ACHN (cell line): ENCODE measurements at regions not wholly inside any gene's neighbourhood (a gene's known extent, or its start where the extent isn't known, plus 50 kb on each side); places are given as distances from the start of the nearest gene placed in this dataset.

Experiments
- DNase-seq: peaks from one replicate; pipeline ENCODE4 v3.0.0-alpha.2; 2015
- in situ Hi-C: cut with HindIII; loops from 2 replicates; pipeline ENCODE4 v1.10.0; 2017; ENCODE audit warnings: low sequenced_read_pairs, low pct_ligation_motif_present, low pct_unique_long_range_greater_than_20kb

GRCh38 chr13:109650861-109651260 is 135.5 kb downstream of the IRS2 start:
- DNase-seq: no peak
- in situ Hi-C loops: no loop called here

DNA sequence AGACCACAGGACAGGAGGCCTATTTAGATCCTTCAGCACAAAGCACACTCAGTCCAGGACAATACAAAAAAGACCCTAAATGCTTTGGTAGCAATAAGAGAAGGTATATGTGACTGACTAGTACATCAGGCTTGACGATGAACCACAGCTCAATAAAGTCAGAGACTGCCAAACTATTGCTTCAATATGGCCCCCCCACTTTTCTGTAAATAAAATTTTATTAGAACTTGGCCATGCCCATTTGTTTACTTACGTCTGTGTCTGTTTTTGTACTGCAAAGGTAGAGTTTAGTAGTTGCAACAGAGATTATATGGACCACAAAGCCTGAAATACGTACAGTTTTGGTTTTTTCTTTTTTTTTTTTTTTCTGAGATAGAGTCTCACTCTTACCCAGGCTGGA is 136.7 kb downstream of the IRS2 start:
- in situ Hi-C loops: no loop called here

DNA sequence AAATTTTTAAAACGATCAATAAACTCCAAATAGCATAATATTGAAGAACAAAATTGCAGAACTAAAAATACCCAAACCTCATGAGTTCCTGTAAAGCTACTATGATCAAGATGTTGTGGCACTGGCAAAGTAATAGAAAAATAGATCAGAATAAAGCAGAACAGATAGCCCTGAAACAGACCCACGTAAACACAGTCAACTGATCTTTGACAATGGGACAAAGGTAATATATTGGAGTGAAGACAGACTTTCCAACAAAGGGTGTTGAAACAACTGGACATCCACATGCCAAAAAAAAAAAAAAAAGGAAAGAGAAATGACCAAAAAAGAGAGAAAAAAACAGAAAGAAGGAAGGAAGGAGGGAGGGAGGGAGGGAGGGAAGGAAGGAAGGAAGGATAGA is 138.7 kb downstream of the IRS2 start:
- in situ Hi-C loops: no loop called here
- no peak for DNase-seq

More for the DNA sequence above, 136.7 kb downstream of the IRS2 start:
- DNase-seq: no peak

DNA sequence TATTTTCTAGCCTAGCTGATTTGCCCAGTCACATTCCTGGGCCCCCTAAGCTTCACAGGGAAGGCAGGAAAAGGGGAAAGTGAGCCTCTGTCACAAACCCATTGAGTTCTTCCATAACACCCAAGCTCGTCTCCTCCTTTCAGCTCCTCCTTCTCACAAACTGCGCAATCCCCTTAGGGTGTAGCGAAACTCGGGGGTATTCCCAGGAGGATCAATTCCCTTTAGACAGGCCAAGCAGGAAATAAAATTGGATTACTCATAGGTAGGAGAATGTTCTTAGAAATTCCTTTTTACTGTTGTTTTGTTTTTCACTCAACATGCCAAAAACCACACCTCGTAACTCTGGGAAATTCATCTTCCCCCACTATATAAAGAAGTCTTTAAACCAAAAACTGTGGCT is 139.3 kb downstream of the IRS2 start:
- DNase-seq: no peak

GRCh38 chr13:109646423-109646822 is 140.0 kb downstream of the IRS2 start:
- no peak for DNase-seq
- in situ Hi-C loops: no loop called here

More for the DNA sequence above, 139.3 kb downstream of the IRS2 start:
- in situ Hi-C loops: no loop called here

DNA sequence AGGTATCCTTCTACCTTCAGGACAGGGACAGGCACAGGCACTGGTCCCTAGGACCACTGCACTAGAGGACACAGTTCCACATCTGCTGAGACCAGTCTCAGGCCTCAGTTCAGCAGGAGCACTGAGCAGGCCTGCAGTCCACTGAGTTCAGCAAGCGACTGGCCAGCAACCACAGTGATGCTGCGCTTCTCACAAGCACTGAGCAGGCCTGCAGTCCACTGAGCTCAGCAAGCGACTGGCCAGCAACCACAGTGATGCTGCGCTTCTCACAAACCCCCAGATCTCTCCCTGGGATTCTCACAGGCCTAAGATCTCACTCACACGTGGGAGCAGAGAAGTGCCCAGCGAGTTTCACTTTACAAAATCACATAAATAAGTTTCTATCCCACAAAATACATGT is 140.6 kb downstream of the IRS2 start:
- no peak for DNase-seq
- in situ Hi-C loops: no loop called here

GRCh38 chr13:109644956-109645355 is 141.4 kb downstream of the IRS2 start:
- no peak for DNase-seq
- in situ Hi-C loops: no loop called here

DNA sequence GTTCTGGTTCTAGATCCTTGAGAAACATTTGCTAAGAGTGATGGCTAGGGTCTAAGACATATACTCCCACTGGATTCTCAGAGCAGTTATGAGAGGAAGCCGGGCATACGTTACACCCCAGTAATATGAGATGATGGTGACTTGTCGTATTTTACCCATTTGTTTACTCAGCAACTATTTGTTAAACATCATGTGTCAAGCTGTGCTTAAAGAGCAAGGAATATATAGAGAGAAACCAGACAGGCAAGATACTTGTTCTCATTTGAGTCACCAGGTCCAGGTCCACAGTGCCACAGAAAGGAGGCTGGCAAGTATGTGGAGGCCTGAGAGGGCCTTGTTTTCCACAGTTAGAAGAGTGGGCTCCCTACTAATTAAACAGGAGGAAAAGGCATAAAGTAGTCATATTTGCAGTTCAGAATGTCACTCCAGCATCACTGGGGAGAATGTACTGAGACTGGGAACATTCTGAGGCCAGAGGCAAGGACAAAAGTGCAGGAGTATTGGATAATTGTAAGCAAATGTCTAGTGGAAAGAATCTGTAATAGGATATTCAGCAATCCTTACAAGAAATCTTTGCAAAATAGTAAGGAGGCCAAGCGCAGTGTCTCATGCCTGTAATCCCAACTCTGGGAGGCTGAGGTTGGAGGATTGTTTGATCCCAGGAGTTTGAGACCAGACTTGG is 142.2 kb downstream of the IRS2 start:
- no peak for DNase-seq
- in situ Hi-C loops: no loop called here

DNA sequence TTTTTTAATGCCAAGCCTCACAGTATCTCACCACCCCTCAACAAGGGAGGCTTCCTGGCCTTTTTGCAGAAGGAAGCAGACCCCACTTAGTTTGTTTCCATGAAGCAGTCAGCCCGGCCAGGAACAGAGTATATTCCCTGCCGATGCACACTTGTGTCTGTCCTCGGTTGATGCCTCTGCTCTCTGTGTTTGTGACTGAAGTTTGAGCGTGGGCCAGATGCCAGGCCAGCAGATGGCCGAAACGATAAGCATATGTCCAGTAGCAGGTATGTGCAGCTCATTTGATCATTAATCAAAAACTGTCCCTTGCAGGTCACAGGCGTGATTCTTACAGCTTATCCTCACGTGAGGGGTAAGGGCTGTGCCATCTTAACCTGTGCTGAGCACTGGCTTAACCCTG is 144.0 kb downstream of the IRS2 start:
- in situ Hi-C loops: no loop called here
- no peak for DNase-seq

DNA sequence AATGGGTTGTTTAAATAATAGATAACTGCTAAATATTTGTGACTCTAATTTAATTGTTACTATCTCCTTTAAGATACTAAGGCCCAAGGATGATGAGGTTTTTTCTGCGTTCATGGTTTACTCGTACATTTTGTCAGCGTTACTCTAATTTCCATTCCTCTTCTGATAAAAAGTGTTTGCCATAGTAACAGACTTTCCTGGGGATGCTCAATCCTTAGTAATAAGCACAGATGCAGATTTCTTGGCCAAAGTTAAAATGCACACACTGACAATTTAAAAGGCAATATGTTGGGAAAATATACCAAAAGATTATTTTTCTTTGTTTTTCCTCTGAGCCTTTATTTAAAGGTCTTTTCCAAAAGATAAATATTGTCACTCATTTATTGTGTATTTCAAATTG is 149.6 kb downstream of the IRS2 start:
- no peak for DNase-seq
- in situ Hi-C loops: no loop called here

- DNase-seq: no peak
- in situ Hi-C loops: no loop called here
Measured at GRCh38 chr13:109631069-109631468, 155.3 kb downstream of the IRS2 start.

DNA sequence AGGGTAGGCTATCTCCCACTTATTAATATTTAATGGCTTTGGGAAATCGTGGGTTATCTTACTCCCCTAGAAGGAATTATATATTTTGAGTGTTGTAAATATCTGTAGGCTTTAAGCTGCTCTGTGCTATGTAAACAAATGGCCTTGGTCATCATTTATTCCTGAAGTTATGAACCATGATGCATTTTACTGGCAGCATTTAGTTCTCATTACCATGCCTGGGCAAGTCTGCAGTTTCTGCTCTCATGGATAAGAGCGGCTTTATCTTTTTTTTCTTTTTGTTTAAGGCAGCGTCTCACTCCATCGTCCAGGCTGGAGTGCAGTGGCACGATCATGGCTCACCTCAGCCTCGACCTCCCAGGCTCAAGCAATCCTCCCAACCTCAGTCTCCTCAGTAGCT is 156.1 kb downstream of the IRS2 start:
- DNase-seq: no peak

GRCh38 chr13:109629737-109630136 is 156.6 kb downstream of the IRS2 start:
- no peak for DNase-seq
- in situ Hi-C loops: no loop called here

More for the DNA sequence above, 156.1 kb downstream of the IRS2 start:
- in situ Hi-C loops: no loop called here

GRCh38 chr13:109628251-109628699 is 158.1 kb downstream of the IRS2 start:
- in situ Hi-C loops: no loop called here
- DNase-seq: no peak

GRCh38 chr13:109627649-109628048 is 158.7 kb downstream of the IRS2 start:
- DNase-seq: no peak
- in situ Hi-C loops: no loop called here

DNA sequence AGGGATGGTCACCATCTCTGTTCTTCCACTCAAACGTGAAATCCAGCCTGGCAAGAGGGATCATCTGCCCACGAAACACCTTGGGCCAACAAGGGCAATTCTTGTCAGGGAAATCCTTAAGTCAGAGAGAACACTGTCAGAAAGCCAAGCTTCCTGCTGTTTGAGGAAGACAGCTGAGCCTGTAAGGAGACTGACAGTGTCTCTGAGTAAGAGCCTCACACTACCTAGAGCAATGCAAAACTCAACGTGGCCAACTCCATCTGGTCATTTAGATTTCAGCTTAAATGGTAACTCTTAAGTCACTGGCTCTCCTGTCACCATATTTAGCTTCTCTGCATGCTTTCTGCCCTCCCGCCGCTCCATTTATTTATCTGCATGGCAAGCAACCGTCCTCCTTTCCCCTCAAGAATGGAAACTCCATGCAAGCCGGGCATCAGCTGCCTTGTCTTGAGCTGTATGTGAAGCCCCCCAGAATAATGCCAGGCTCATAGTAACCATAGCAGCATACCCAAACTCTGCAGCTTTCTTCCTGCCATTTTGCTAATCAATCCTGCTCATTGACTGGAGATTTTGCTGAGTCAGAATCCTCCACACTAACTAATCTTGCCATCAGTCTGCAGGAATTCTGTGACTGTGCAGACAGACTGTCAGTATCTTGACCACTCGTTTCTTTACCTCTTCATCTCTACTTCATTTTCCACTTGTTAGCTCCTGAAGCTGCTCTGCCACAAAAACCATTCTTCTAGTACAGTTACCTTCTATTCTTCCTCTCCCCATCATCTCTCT is 159.8 kb downstream of the IRS2 start:
- DNase-seq: no peak
- in situ Hi-C loops: no loop called here

DNA sequence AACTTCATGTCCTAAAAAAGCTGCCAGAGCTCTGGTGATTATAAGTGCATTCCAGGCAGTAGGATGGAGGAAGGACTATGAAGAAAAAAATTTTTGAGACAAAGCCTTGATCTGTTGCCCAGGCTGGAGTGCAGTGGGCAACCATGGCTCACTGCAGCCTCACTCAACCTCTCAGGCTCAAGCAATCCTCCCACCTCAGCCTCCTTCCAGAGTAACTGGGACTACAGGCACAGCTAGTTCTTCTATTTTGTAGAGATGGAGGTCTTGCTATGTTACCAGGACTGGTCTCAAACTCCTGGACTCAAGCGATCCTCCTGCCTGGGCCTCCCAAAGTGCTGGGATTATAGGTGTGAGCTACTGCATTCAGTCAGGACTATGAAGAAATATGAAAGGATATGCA is 161.2 kb downstream of the IRS2 start:
- in situ Hi-C loops: no loop called here
- no peak for DNase-seq

GRCh38 chr13:109622006-109622405 is 164.4 kb downstream of the IRS2 start:
- in situ Hi-C loops: no loop called here
- DNase-seq: no peak

DNA sequence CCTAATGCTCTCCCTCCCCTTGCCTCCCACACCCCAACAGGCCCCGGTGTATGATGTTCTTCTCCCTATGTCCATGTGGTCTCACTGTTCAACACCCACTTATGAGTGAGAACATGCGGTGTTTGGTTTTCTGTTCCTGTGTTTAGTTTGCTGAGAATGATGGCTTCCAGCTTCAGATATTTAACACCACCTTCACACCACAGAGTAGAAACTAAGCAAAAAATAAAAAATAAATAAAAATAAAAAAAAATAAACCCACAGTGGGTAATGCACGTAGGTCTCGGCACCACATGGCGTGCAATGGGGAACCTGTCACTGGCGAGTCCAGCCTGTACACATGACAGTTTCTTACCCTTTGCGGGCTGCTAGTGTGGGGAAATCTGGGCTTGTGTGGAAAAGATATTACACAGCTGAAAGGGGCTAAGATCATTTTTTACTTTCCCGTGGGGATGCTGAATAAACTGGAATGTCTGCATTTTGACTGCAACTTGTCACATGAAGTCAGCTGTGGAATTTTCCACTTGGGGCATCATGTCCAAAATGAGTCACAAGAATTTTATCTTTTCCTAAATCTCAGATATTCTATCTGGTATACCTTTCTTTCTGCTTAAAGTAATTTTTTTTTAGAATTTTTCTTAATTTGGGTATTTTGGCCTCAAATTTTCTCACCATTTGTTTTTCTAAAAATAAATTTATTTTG is 170.5 kb downstream of the IRS2 start:
- in situ Hi-C loops: no loop called here
- no peak for DNase-seq
